ENCODE measurements at regions not wholly inside any gene's neighbourhood (a gene's known extent, or its start where the extent isn't known, plus 50 kb on each side); places are given as distances from the start of the nearest gene placed in this dataset.

- no peaks in the 10 kb centered on the region for H3K36me3 ChIP-seq
- no peak overlapping the region for H3K4me3 ChIP-seq (ENCODE audit: low read depth in 1 of 2, low read length in 1 of 2)
- H3K27me3 ChIP-seq: no peaks in the 10 kb centered on the region
- TF ChIP-seq CTCF (IDR thresholded peaks at IDR 0.05): no peak
- no peaks in the 10 kb centered on the region for H3K4me1 ChIP-seq (ENCODE audit: control insufficient read depth in 1 of 2, insufficient read depth in 1 of 2, low read depth in 1 of 2, low read length in 1 of 2)
- no peaks in the 10 kb centered on the region for H3K9me3 ChIP-seq
- H3K27ac ChIP-seq: no peak overlapping the region
These were observed 229.6 kb upstream of the AJAP1 start for GRCh38 chr1:4424766-4425165.

- TF ChIP-seq CTCF (IDR thresholded peaks at IDR 0.05): no peak
- no peaks in the 10 kb centered on the region for H3K4me1 ChIP-seq (ENCODE audit: control insufficient read depth in 1 of 2, insufficient read depth in 1 of 2, low read depth in 1 of 2, low read length in 1 of 2)
- no peaks in the 10 kb centered on the region for H3K27me3 ChIP-seq
These were observed 228.5 kb upstream of the AJAP1 start for GRCh38 chr1:4425892-4426291.

GRCh38 chr1:4428711-4429110 lies 225.7 kb upstream of the AJAP1 start:
- Histone ChIP-seq H3K4me1 (ENCODE audit: control insufficient read depth in 1 of 2, insufficient read depth in 1 of 2, low read depth in 1 of 2, low read length in 1 of 2) (no peaks in the 10 kb centered on the region), H3K27ac (no peak overlapping the region), H3K36me3 (no peaks in the 10 kb centered on the region), H3K27me3 (no peaks in the 10 kb centered on the region), H3K9me3 (no peaks in the 10 kb centered on the region), H3K4me3 (ENCODE audit: low read depth in 1 of 2, low read length in 1 of 2) (no peak overlapping the region)
- TF ChIP-seq CTCF (IDR thresholded peaks at IDR 0.05): no peak

More at GRCh38 chr1:4425892-4426291, 228.5 kb upstream of the AJAP1 start:
- H3K36me3 ChIP-seq: no peaks in the 10 kb centered on the region
- no peaks in the 10 kb centered on the region for H3K9me3 ChIP-seq
- no peak overlapping the region for H3K4me3 ChIP-seq (ENCODE audit: low read depth in 1 of 2, low read length in 1 of 2)
- H3K27ac ChIP-seq: no peak overlapping the region

- H3K9me3 ChIP-seq: no peaks in the 10 kb centered on the region
- H3K36me3 ChIP-seq: no peaks in the 10 kb centered on the region
- no peaks in the 10 kb centered on the region for H3K27me3 ChIP-seq
- H3K4me3 ChIP-seq (ENCODE audit: low read depth in 1 of 2, low read length in 1 of 2): no peak overlapping the region
- H3K27ac ChIP-seq: no peak overlapping the region
- no peak for TF ChIP-seq CTCF (IDR thresholded peaks at IDR 0.05)
- no peaks in the 10 kb centered on the region for H3K4me1 ChIP-seq (ENCODE audit: control insufficient read depth in 1 of 2, insufficient read depth in 1 of 2, low read depth in 1 of 2, low read length in 1 of 2)
These were observed 223.7 kb upstream of the AJAP1 start for GRCh38 chr1:4430406-4431365.

GRCh38 chr1:4431491-4431890 lies 222.9 kb upstream of the AJAP1 start:
- TF ChIP-seq CTCF (IDR thresholded peaks at IDR 0.05): no peak

More at GRCh38 chr1:4431491-4431890, 222.9 kb upstream of the AJAP1 start:
- no peaks in the 10 kb centered on the region for H3K4me1 ChIP-seq (ENCODE audit: control insufficient read depth in 1 of 2, insufficient read depth in 1 of 2, low read depth in 1 of 2, low read length in 1 of 2)
- H3K9me3 ChIP-seq: no peaks in the 10 kb centered on the region
- H3K27me3 ChIP-seq: no peaks in the 10 kb centered on the region
- no peaks in the 10 kb centered on the region for H3K36me3 ChIP-seq
- H3K27ac ChIP-seq: no peak overlapping the region
- no peak overlapping the region for H3K4me3 ChIP-seq (ENCODE audit: low read depth in 1 of 2, low read length in 1 of 2)

Measured in neutrophil (primary cell).